HG03378 (cell line): ENCODE measurements at regions not wholly inside any gene's neighbourhood (a gene's known extent, or its start where the extent isn't known, plus 50 kb on each side); places are given as distances from the start of the nearest gene placed in this dataset.
"Not testable (repeated sequence)": the region's sequence is repeated elsewhere in the genome, so short reads cannot be mapped to it uniquely, and the experiment has no call there.

Source experiments
- ATAC-seq: cut with Tn5 transposase; IDR thresholded peaks from one replicate; pipeline ENCODE4 v1.9.1; 2021; ENCODE audit warnings: mild to moderate bottlenecking, moderate library complexity; ENCODE audit not compliant: unreplicated experiment

GRCh38 chr10:31687663-31688482 is 240.8 kb downstream of the ARHGAP12 start:
- ATAC-seq, result no peak

- no peak for ATAC-seq
Observed at GRCh38 chr10:31686599-31686998, 242.0 kb downstream of the ARHGAP12 start.

- ATAC-seq, result no peak
Observed at GRCh38 chr10:31683682-31684081, 244.9 kb downstream of the ARHGAP12 start.

GRCh38 chr10:31679936-31680335 is 248.7 kb downstream of the ARHGAP12 start:
- ATAC-seq, result no peak

- no peak for ATAC-seq
Observed at GRCh38 chr10:31678575-31679516, 249.8 kb downstream of the ARHGAP12 start.

- ATAC-seq, result no peak
Observed at GRCh38 chr10:31678139-31678536, 250.5 kb downstream of the ARHGAP12 start.

- no peak for ATAC-seq
Observed at GRCh38 chr10:31677195-31678138, 251.2 kb downstream of the ARHGAP12 start.

GRCh38 chr10:31675726-31676125 is 252.9 kb downstream of the ARHGAP12 start:
- ATAC-seq, result no peak

GRCh38 chr10:31669357-31669756 is 259.3 kb downstream of the ARHGAP12 start:
- ATAC-seq, result no peak

GRCh38 chr10:31668326-31668725 is 260.3 kb downstream of the ARHGAP12 start:
- ATAC-seq, result no peak

GRCh38 chr10:31665764-31666279 is 262.8 kb downstream of the ARHGAP12 start:
- ATAC-seq, result not testable (repeated sequence)

GRCh38 chr10:31664803-31665202 is 263.8 kb downstream of the ARHGAP12 start:
- ATAC-seq, result no peak

- ATAC-seq, result not testable (repeated sequence)
Observed at GRCh38 chr10:31664071-31664470, 264.6 kb downstream of the ARHGAP12 start.

GRCh38 chr10:31660300-31660699 is 268.3 kb downstream of the ARHGAP12 start:
- no peak for ATAC-seq

GRCh38 chr10:31659665-31660064 is 269.0 kb downstream of the ARHGAP12 start:
- ATAC-seq, result no peak

- no peak for ATAC-seq
Observed at GRCh38 chr10:31657434-31657872, 271.2 kb downstream of the ARHGAP12 start.

- no peak for ATAC-seq
Observed at GRCh38 chr10:31656851-31657433, 271.7 kb downstream of the ARHGAP12 start.

- ATAC-seq, result no peak
Observed at GRCh38 chr10:31652038-31652437, 276.6 kb downstream of the ARHGAP12 start.

- ATAC-seq, result no peak
Observed at GRCh38 chr10:31650010-31650409, 278.6 kb downstream of the ARHGAP12 start.

- ATAC-seq, result no peak
Observed at GRCh38 chr10:31648966-31649365, 279.7 kb downstream of the ARHGAP12 start.
